Activated T-helper 9 cell treated with anti-CD3 and anti-CD28 coated beads, Interleukin-2, amount 50 U/mL, for 16 hours (primary cell): ENCODE measurements at regions not wholly inside any gene's neighbourhood (a gene's known extent, or its start where the extent isn't known, plus 50 kb on each side); places are given as distances from the start of the nearest gene placed in this dataset.
A peak's percentile ranks its signal among the peaks of the same experiment; 100 is the strongest.

ENCODE experiments used
- DNase-seq: peaks from one replicate; pipeline ENCODE4 v3.0.0-alpha.2; 2020; ENCODE audit warnings: low read depth

- DNase-seq, result no peak
Observed at GRCh38 chr9:121550041-121550440, 50.4 kb upstream of the GGTA1 start.

GRCh38 chr9:121550569-121551512, 51.2 kb upstream of the GGTA1 start:
- peak; percentile 38 for DNase-seq

- DNase-seq, result no peak
Observed at GRCh38 chr9:121551985-121552753, 52.5 kb upstream of the GGTA1 start.

GRCh38 chr9:121556082-121556481, 56.4 kb upstream of the GGTA1 start:
- no peak for DNase-seq

- no peak for DNase-seq
Observed at GRCh38 chr9:121556580-121556979, 56.9 kb upstream of the GGTA1 start.

- DNase-seq, result no peak
Observed at GRCh38 chr9:121557581-121558447, 58.2 kb upstream of the GGTA1 start.

- no peak for DNase-seq
Observed at GRCh38 chr9:121558473-121558872, 58.8 kb upstream of the GGTA1 start.

- no peak for DNase-seq
Observed at GRCh38 chr9:121559183-121559582, 59.5 kb upstream of the GGTA1 start.

GRCh38 chr9:121560921-121561320, 61.3 kb upstream of the GGTA1 start:
- DNase-seq, result no peak

GRCh38 chr9:121561385-121562222, 62.0 kb upstream of the GGTA1 start:
- DNase-seq, result no peak

GRCh38 chr9:121562301-121562700, 62.7 kb upstream of the GGTA1 start:
- no peak for DNase-seq

GRCh38 chr9:121563425-121563824, 63.8 kb upstream of the GGTA1 start:
- no peak for DNase-seq

GRCh38 chr9:121563881-121564460, 64.3 kb upstream of the GGTA1 start:
- DNase-seq, result no peak

GRCh38 chr9:121564504-121565260, 65.0 kb upstream of the GGTA1 start:
- DNase-seq, result no peak

GRCh38 chr9:121566481-121567465, 67.1 kb upstream of the GGTA1 start:
- no peak for DNase-seq

- DNase-seq, result no peak
Observed at GRCh38 chr9:121567500-121568342, 68.1 kb upstream of the GGTA1 start.

GRCh38 chr9:121568343-121569265, 69.0 kb upstream of the GGTA1 start:
- no peak for DNase-seq
